ENCODE measurements at regions not wholly inside any gene's neighbourhood (a gene's known extent, or its start where the extent isn't known, plus 50 kb on each side); places are given as distances from the start of the nearest gene placed in this dataset.

GRCh38 chr14:89542786-89543424 is 125.9 kb upstream of the FOXN3 start:
- no peak for TF ChIP-seq ZFX (IDR thresholded peaks at IDR 0.05)
- TF ChIP-seq CTCF (conservative IDR thresholded peaks at IDR 0.05): no peak
- H3K27ac ChIP-seq: no peak overlapping the region

- no peak overlapping the region for H3K27ac ChIP-seq
- TF ChIP-seq ZFX (IDR thresholded peaks at IDR 0.05) (no peak), CTCF (conservative IDR thresholded peaks at IDR 0.05) (no peak)
Measured at GRCh38 chr14:89540830-89541470, 123.9 kb upstream of the FOXN3 start.

GRCh38 chr14:89540009-89540829 is 123.2 kb upstream of the FOXN3 start:
- TF ChIP-seq CTCF (conservative IDR thresholded peaks at IDR 0.05): no peak
- H3K27ac ChIP-seq: no peak overlapping the region

- TF ChIP-seq ZFX (IDR thresholded peaks at IDR 0.05) (no peak), CTCF (conservative IDR thresholded peaks at IDR 0.05) (peak; percentile 26)
- no peak overlapping the region for H3K27ac ChIP-seq
Measured at GRCh38 chr14:89537911-89538310, 120.9 kb upstream of the FOXN3 start.

GRCh38 chr14:89534902-89535685 is 118.1 kb upstream of the FOXN3 start:
- TF ChIP-seq CTCF (conservative IDR thresholded peaks at IDR 0.05) (no peak), ZFX (IDR thresholded peaks at IDR 0.05) (no peak)
- H3K27ac ChIP-seq: no peak overlapping the region

- TF ChIP-seq ZFX (IDR thresholded peaks at IDR 0.05): no peak
- TF ChIP-seq CTCF (conservative IDR thresholded peaks at IDR 0.05): no peak
- H3K27ac ChIP-seq: no peak overlapping the region
Measured at GRCh38 chr14:89533766-89534165, 116.7 kb upstream of the FOXN3 start.
